ENCODE measurements at regions not wholly inside any gene's neighbourhood (a gene's known extent, or its start where the extent isn't known, plus 50 kb on each side); places are given as distances from the start of the nearest gene placed in this dataset.

GRCh38 chr17:20924306-20924705 lies 118.5 kb downstream of the USP22 start:
- no peak for FAIRE-seq
- H3K79me2 ChIP-seq (ENCODE audit: control insufficient read depth, insufficient read depth, low read length), result peaks cover 9% of the 10 kb centered on the region
- intact Hi-C loops (cut with micrococcal nuclease) (no loop called here), in situ Hi-C loops (cut with MboI) (no loop called here)
- H3K36me3 ChIP-seq (ENCODE audit: control insufficient read depth, insufficient read depth, low read length), result 0 out of 3 replicates have a peak, but pooled peaks cover 3% of the 10 kb centered on the region
- no peaks in the 10 kb centered on the region for H3K9me3 ChIP-seq (replicated peaks; ENCODE audit: control insufficient read depth, insufficient read depth, low read depth, low read length)
- BruUV-seq (replicated peaks), result no TSS peak
- ATAC-seq, result no peak
- H3K4me2 ChIP-seq (ENCODE audit: insufficient read depth, low read length), result no peak overlapping the region
- no peak overlapping the region for H2AFZ ChIP-seq (ENCODE audit: low read depth, low read length)
- ChIA-PET CTCF (ENCODE audit: low intra/inter-chr PET ratio) (no interaction called here), POLR2A (no interaction called here)
- no peak overlapping the region for H3K9ac ChIP-seq (ENCODE audit: insufficient read depth in 1 of 2, low read depth in 2 of 2, low read length in 2 of 2)
- no peak overlapping the region for H3K27ac ChIP-seq (ENCODE audit: extremely low read depth, low read depth, low read length)
- H3K27me3 ChIP-seq (ENCODE audit: control insufficient read depth in 2 of 2, insufficient read depth in 2 of 2, low read length in 2 of 2), result no peaks in the 10 kb centered on the region
- H3K4me3 ChIP-seq, result no peak overlapping the region
- WGBS (ENCODE audit: insufficient coverage, low coverage, missing lambda C conversion rate), result 54% methylated on average over 3 of the region's 5 CpGs
- H4K20me1 ChIP-seq (replicated peaks; ENCODE audit: control insufficient read depth, insufficient read depth, low read length), result no peaks in the 10 kb centered on the region; the same call in 1 of the 2 replicates
- peaks cover 0 to 4% of the 10 kb centered on the region in 2 experiments; a peak in 2 of 5 replicates for H3K4me1 ChIP-seq (replicated peaks in 1 of 2; ENCODE audit: control insufficient read depth in 2 of 2, insufficient read depth in 2 of 2, low read length in 2 of 2)
- H3K9me1 ChIP-seq (ENCODE audit: control insufficient read depth, insufficient read depth, low read length), result no peaks in the 10 kb centered on the region
- DNase-seq (ENCODE audit: extremely low read depth in 1 of 4, low spot score in 3 of 4), result no peak
- TF ChIP-seq ETS2 (tag; IDR thresholded peaks at IDR 0.05; ENCODE audit: borderline replicate concordance, poor library complexity, severe bottlenecking) (no peak), GATA2 (CRISPR knock-in tag; IDR thresholded peaks at IDR 0.05) (no peak), POLR3G (IDR thresholded peaks at IDR 0.05; ENCODE audit: extremely low read depth, insufficient read length, insufficient replicate concordance) (no peak), RBFOX2 (IDR thresholded peaks at IDR 0.05; ENCODE audit: low read depth, low read length) (no peak), CEBPG (CRISPR knock-in tag; IDR thresholded peaks at IDR 0.05) (no peak), CEBPG (tag; conservative IDR thresholded peaks at IDR 0.05 in 1 of 2, IDR thresholded peaks at IDR 0.05 in 1 of 2) (no peak), NFRKB (IDR thresholded peaks at IDR 0.05; ENCODE audit: low read depth) (no peak), CREB1 (IDR thresholded peaks at IDR 0.05) (no peak), CREB1 (CRISPR knock-in tag; IDR thresholded peaks at IDR 0.05) (no peak), ZBTB33 (CRISPR knock-in tag; IDR thresholded peaks at IDR 0.05) (no peak), NCOA1 (IDR thresholded peaks at IDR 0.05; ENCODE audit: low read depth) (no peak), FOXP1 (CRISPR knock-in tag; IDR thresholded peaks at IDR 0.05) (no peak), ZNF324 (CRISPR knock-in tag; IDR thresholded peaks at IDR 0.05) (no peak), GTF2A2 (tag; IDR thresholded peaks at IDR 0.05) (no peak), SRF (CRISPR knock-in tag; IDR thresholded peaks at IDR 0.05) (no peak), NR2C2 (CRISPR knock-in tag; IDR thresholded peaks at IDR 0.05) (no peak), NR2C2 (tag; IDR thresholded peaks at IDR 0.05) (no peak)
